H9 (cell line): ENCODE measurements at regions not wholly inside any gene's neighbourhood (a gene's known extent, or its start where the extent isn't known, plus 50 kb on each side); places are given as distances from the start of the nearest gene placed in this dataset.

ENCODE experiments used
- DNase-seq: peaks from one replicate; pipeline ENCODE4 v3.0.0-alpha.2; 2017
- H2AFZ ChIP-seq: one replicate; pipeline ENCODE4 v1.6.1; 2013; ENCODE audit warnings: mild to moderate bottlenecking, low read length, control low read depth, moderate library complexity
- H2AK5ac ChIP-seq: 2 replicates; pipeline ENCODE4 v1.6.1; 2013; ENCODE audit warnings: low read length, control low read depth, mixed read lengths; ENCODE audit not compliant: insufficient read length
- H2BK120ac ChIP-seq: one replicate; pipeline ENCODE4 v1.6.1; 2013; ENCODE audit warnings: low read depth, mild to moderate bottlenecking, low read length, control low read depth, inconsistent platforms; ENCODE audit not compliant: poor library complexity, severe bottlenecking
- H2BK12ac ChIP-seq: 2 replicates; pipeline ENCODE4 v1.6.1; 2013; ENCODE audit warnings: low read length, control low read depth, mixed read lengths, low read depth; ENCODE audit not compliant: insufficient read length
- H2BK15ac ChIP-seq: 2 replicates; pipeline ENCODE4 v1.6.1; 2013; ENCODE audit warnings: low read depth, low read length, control low read depth
- H2BK20ac ChIP-seq: one replicate; pipeline ENCODE4 v1.6.1; 2013; ENCODE audit warnings: low read depth, mild to moderate bottlenecking, low read length, control low read depth, inconsistent platforms; ENCODE audit not compliant: poor library complexity, severe bottlenecking
- H2BK5ac ChIP-seq: 2 replicates; pipeline ENCODE4 v1.6.1; 2013; ENCODE audit warnings: low read length, control low read depth, mixed read lengths; ENCODE audit not compliant: insufficient read length
- H3K14ac ChIP-seq: 2 replicates; pipeline ENCODE4 v1.6.1; 2013; ENCODE audit warnings: low read length, control low read depth; ENCODE audit not compliant: insufficient read depth
- H3K18ac ChIP-seq: 2 replicates; pipeline ENCODE4 v1.6.1; 2013; ENCODE audit warnings: low read depth, mild to moderate bottlenecking, mixed read lengths, low read length, control low read depth; ENCODE audit not compliant: insufficient read length
- H3K23ac ChIP-seq: 2 replicates; pipeline ENCODE4 v1.6.1; 2013; ENCODE audit warnings: low read length, control low read depth, mixed read lengths, low read depth; ENCODE audit not compliant: insufficient read length
- H3K23me2 ChIP-seq: 2 replicates; pipeline ENCODE4 v1.6.1; 2013; ENCODE audit warnings: low read depth, mild to moderate bottlenecking, mixed read lengths, low read length, control low read depth; ENCODE audit not compliant: insufficient read length, poor library complexity, severe bottlenecking
- H3K27ac ChIP-seq: 2 replicates; pipeline ENCODE4 v1.5.1; 2013; ENCODE audit warnings: low read length, control low read depth, mixed read lengths, low read depth; ENCODE audit not compliant: insufficient read length
- H3K27me3 ChIP-seq: 2 replicates; pipeline ENCODE4 v1.6.1; 2013; ENCODE audit warnings: low read length, control low read depth, inconsistent platforms; ENCODE audit not compliant: insufficient read depth
- H3K4ac ChIP-seq: 2 replicates; pipeline ENCODE4 v1.6.1; 2013; ENCODE audit warnings: low read depth, mild to moderate bottlenecking, control low read depth, inconsistent platforms, low read length, moderate library complexity
- H3K4me1 ChIP-seq: 2 replicates; pipeline ENCODE4 v1.6.1; 2013; ENCODE audit warnings: low read length, control low read depth, inconsistent platforms; ENCODE audit not compliant: insufficient read depth
- H3K4me2 ChIP-seq: 2 replicates; pipeline ENCODE4 v1.6.1; 2013; ENCODE audit warnings: low read length, control low read depth, mixed read lengths; ENCODE audit not compliant: insufficient read length, insufficient read depth
- H3K56ac ChIP-seq: 2 replicates; pipeline ENCODE4 v1.6.1; 2013; ENCODE audit warnings: low read depth, mild to moderate bottlenecking, mixed read lengths, low read length, control low read depth; ENCODE audit not compliant: insufficient read length
- H3K79me1 ChIP-seq: 2 replicates; pipeline ENCODE4 v1.6.1; 2013; ENCODE audit warnings: low read depth, mild to moderate bottlenecking, moderate library complexity, low read length, control low read depth, inconsistent platforms; ENCODE audit not compliant: insufficient read depth, poor library complexity, severe bottlenecking
- H3K79me2 ChIP-seq: 2 replicates; pipeline ENCODE4 v1.6.1; 2013; ENCODE audit warnings: low read length, control low read depth, inconsistent platforms; ENCODE audit not compliant: insufficient read depth
- H3K9ac ChIP-seq: 2 replicates; pipeline ENCODE4 v1.6.1; 2013; ENCODE audit warnings: low read length, control low read depth, mixed read lengths; ENCODE audit not compliant: insufficient read length; ENCODE audit errors: extremely low read depth
- H3K9me3 ChIP-seq: one replicate; pipeline ENCODE4 v1.6.1; 2013; ENCODE audit warnings: low read depth, low read length, inconsistent platforms; ENCODE audit not compliant: control insufficient read depth
- H3T11ph ChIP-seq: one replicate; pipeline ENCODE4 v1.6.1; 2013; ENCODE audit warnings: mild to moderate bottlenecking, low read length, control low read depth, inconsistent platforms
- H4K20me1 ChIP-seq: one replicate; pipeline ENCODE4 v1.6.1; 2013; ENCODE audit not compliant: control insufficient read depth, insufficient read length, insufficient read depth
- H4K5ac ChIP-seq: 2 replicates; pipeline ENCODE4 v1.6.1; 2013; ENCODE audit warnings: low read depth, mild to moderate bottlenecking, mixed read lengths, low read length, control low read depth; ENCODE audit not compliant: insufficient read length
- H4K8ac ChIP-seq: replicated peaks from 2 replicates; pipeline ENCODE4 v1.6.1; 2013; ENCODE audit warnings: low read length, control low read depth, mixed read lengths, low read depth; ENCODE audit not compliant: insufficient read length
- H4K91ac ChIP-seq: 2 replicates; pipeline ENCODE4 v1.6.1; 2013; ENCODE audit warnings: low read depth, mild to moderate bottlenecking, moderate library complexity, mixed read lengths, low read length, control low read depth; ENCODE audit not compliant: insufficient read length
- H3K27ac Mint-ChIP-seq, 3 experiments: 2 replicates in 2 of 3; 3 replicates in 1 of 3; pipeline ENCODE4 v1.8.0; 2020 to 2021; ENCODE audit warnings: mixed read lengths in 3 of 3, mild to moderate bottlenecking in 1 of 3, moderate library complexity in 1 of 3
- H3K27me3 Mint-ChIP-seq: 2 replicates; pipeline ENCODE4 v1.8.0; 2021; ENCODE audit warnings: low read depth, mild to moderate bottlenecking, moderate library complexity, mixed read lengths
- H3K36me3 Mint-ChIP-seq, 3 experiments: 2 replicates in 2 of 3; 3 replicates in 1 of 3; pipeline ENCODE4 v1.8.0; 2020 to 2021; ENCODE audit warnings: low read depth in 3 of 3, mixed read lengths in 3 of 3; ENCODE audit not compliant: insufficient read depth in 1 of 3
- H3K4me1 Mint-ChIP-seq, 2 experiments: 2 replicates each; pipeline ENCODE4 v1.8.0; 2020; ENCODE audit warnings: mixed read lengths in 2 of 2
- H3K4me3 Mint-ChIP-seq, 2 experiments: 2 replicates in 1 of 2; 3 replicates in 1 of 2; pipeline ENCODE4 v1.8.0; 2020 to 2021; ENCODE audit warnings: mild to moderate bottlenecking in 2 of 2, mixed read lengths in 2 of 2, moderate library complexity in 1 of 2
- H3K9me3 Mint-ChIP-seq, 2 experiments: 2 replicates in 1 of 2; 3 replicates in 1 of 2; pipeline ENCODE4 v1.8.0; 2020; ENCODE audit warnings: mild to moderate bottlenecking in 2 of 2, mixed read lengths in 2 of 2, moderate library complexity in 1 of 2
- WGBS: extraction: QIAGEN DNeasy Blood & Tissue Kit; methylation state at CpG from one replicate; pipeline ENCODE4 v1.1.7; 2013; ENCODE audit warnings: missing lambda C conversion rate, low lambda C conversion rate, mixed read lengths; ENCODE audit not compliant: insufficient read length; ENCODE audit errors: extremely low coverage; 5-methylcytosine and 5-hydroxymethylcytosine counted together
- TF ChIP-seq, protein P1 (sequence below): fragments of 200-600 bp; sonication (generic); conservative IDR thresholded peaks from 3 replicates; pipeline ENCODE4 v1.8.0; 2021; ENCODE audit warnings: antibody characterized with exemption, mild to moderate bottlenecking

DNA sequence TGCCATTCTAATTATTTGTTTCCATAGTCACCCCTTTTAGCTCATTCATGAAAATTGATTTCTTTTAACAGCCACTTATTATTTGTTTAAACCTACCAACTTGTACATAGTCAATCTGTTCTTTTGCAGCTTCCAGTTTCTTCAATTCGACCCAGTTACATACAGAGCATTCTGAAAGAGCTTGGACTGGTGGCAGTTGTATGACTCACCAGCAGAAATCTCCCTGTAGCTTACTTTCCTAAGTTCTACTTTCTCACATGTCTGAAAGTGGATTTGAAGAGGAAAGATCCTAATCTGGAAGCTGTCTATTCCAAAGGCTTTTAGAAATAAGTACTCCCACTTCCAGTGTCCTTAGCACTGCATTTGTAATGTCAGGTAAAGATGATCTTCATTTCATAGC lies 447.9 kb downstream of the HTR1B start:
- Histone ChIP-seq H3K27ac (no peak overlapping the region), H3K9me3 (peaks cover 7% of the 10 kb centered on the region), H3K79me1 (no peaks in the 10 kb centered on the region), H3T11ph (no peak overlapping the region), H4K20me1 (no peaks in the 10 kb centered on the region), H3K4me2 (no peak overlapping the region), H2BK12ac (no peak overlapping the region), H3K79me2 (no peaks in the 10 kb centered on the region), H3K27me3 (no peaks in the 10 kb centered on the region), H3K23me2 (no peaks in the 10 kb centered on the region), H4K5ac (no peak overlapping the region), H2AK5ac (no peak overlapping the region), H2BK15ac (no peak overlapping the region), H2AFZ (no peak overlapping the region), H3K56ac (no peak overlapping the region), H3K9ac (no peak overlapping the region), H4K8ac (no peak overlapping the region), H2BK5ac (no peak overlapping the region), H2BK120ac (no peak overlapping the region), H3K14ac (no peak overlapping the region), H2BK20ac (no peak overlapping the region), H4K91ac (no peak overlapping the region), H3K4me1 (no peaks in the 10 kb centered on the region), H3K18ac (no peak overlapping the region), H3K4ac (no peak overlapping the region), H3K23ac (no peak overlapping the region)
- no peaks in the 10 kb centered on the region; the same call in 1 of the 2 replicates for H3K27me3 Mint-ChIP-seq
- WGBS, result no CpG with 5 or more reads among the region's 1 CpG
- H3K4me1 Mint-ChIP-seq, result no peaks in the 10 kb centered on the region
- H3K36me3 Mint-ChIP-seq, result peaks cover 0 to 8% (median 0%) of the 10 kb centered on the region in 3 experiments; a peak in 2 of 7 replicates
- no peak overlapping the region for H3K4me3 Mint-ChIP-seq
- DNase-seq, result no peak
- H3K9me3 Mint-ChIP-seq, result peaks cover 4 to 8% of the 10 kb centered on the region in 2 experiments; a peak in 3 of 5 replicates
- H3K27ac Mint-ChIP-seq, result no peak overlapping the region
- TF ChIP-seq, protein P1, sequence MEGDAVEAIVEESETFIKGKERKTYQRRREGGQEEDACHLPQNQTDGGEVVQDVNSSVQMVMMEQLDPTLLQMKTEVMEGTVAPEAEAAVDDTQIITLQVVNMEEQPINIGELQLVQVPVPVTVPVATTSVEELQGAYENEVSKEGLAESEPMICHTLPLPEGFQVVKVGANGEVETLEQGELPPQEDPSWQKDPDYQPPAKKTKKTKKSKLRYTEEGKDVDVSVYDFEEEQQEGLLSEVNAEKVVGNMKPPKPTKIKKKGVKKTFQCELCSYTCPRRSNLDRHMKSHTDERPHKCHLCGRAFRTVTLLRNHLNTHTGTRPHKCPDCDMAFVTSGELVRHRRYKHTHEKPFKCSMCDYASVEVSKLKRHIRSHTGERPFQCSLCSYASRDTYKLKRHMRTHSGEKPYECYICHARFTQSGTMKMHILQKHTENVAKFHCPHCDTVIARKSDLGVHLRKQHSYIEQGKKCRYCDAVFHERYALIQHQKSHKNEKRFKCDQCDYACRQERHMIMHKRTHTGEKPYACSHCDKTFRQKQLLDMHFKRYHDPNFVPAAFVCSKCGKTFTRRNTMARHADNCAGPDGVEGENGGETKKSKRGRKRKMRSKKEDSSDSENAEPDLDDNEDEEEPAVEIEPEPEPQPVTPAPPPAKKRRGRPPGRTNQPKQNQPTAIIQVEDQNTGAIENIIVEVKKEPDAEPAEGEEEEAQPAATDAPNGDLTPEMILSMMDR, result no peak
